ENCODE measurements at regions not wholly inside any gene's neighbourhood (a gene's known extent, or its start where the extent isn't known, plus 50 kb on each side); places are given as distances from the start of the nearest gene placed in this dataset.
"Not testable (repeated sequence)": the region's sequence is repeated elsewhere in the genome, so short reads cannot be mapped to it uniquely, and the experiment has no call there.

DNA sequence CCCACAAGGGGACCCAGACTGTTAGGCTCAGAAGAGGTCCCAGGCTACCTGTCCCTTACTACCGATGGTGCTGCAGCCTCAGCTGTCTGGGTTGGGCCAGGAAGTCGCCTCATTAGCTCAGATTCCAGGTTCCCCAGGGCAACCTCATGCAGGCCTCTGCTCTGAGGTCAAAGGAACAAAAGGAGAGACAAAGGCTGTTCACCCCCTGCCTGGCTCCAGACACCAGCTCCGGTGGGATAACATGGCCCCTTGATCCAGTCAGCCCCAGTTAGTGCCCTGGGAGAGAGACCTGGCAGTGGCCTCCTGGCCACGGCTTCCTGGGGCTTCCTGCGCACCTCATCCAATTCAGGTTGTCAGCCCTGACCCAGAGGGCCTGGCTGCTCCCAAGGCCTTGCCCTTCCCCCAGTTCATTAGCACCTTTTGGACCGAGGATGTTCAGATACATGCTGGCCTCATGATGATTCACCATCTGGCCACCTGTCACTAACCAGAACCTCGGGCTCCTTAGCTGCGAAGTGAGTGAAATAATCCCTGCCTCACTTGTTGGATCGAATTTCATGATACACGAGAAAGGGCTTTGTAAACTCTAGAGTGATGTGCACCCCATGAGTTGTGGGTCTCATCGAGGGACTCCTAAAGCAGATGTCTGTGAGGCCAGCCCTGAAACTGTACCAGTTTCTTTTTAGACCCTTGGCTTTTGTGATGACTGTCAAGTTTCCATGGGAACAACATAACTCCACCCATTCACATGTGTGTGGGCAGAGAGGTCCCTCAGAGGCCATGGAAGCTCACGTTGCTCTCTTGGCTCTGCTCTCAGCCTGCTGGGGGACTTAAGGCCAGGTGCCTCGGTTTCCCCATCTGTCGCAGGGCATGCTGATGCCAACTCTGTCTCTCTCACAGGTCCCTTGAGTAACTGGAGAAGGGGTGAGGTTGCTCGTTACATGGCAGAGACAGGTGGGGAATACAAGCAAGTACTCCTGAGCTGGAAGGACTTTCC lies 79.5 kb upstream of the PCBD1 start:
- DNase-seq, result no peak

DNA sequence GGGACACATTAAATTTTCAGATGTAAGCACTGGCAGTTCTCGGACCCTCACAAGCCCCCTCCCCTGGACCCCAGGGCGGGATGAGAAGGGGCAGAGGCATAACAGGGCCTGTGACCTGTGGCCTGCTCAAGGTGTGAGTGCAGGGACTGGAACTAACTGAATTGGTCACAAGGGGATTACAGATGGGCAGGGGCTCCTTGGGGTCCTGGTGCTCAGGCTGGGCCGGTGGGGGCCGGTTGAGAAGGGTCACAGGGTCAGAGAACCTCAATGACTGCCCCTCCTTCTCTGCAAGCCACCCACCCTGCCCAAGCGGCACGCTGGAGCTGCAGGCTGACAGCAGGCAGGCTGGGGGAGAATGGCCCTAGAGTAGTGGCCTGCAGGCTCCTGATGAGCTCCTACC lies 80.8 kb upstream of the PCBD1 start:
- DNase-seq, result no peak

DNA sequence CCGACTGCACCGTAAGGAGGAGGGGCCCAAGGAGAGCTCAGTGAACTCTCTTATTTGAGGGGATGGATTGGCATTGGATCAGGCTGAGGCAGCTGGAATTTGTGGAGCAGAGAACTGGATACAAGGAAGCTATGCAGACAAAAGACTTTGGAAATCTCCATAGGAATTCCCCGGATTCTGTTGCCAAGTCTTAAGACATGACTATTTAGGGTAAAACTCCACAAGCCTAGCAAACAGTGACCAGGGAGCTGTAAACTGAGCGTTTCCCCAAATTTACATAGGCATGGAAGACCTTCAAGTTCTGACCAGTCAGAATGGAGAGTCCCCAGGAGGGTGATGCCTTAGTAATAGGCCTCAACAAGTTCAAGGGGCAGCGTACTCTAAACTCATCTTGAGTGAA lies 82.5 kb upstream of the PCBD1 start:
- DNase-seq, result no peak

DNA sequence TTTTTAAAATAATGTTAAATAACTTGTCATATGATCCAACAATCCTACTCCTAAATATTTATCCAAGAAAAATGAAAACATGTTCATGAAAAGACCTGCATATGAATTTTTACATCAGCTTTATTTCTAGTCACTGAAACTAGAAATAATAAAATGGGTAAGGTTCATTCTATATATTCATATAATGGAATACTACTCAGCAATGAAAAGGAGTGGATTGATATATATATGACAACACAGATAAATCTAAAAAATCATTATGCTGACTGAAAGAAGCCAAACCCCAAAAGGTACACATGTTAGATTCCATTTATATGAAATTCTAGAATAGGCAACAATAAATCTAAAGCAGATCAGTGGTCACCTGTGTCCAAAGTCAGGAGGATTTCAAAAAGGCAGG lies 84.9 kb upstream of the PCBD1 start:
- no peak for DNase-seq

DNA sequence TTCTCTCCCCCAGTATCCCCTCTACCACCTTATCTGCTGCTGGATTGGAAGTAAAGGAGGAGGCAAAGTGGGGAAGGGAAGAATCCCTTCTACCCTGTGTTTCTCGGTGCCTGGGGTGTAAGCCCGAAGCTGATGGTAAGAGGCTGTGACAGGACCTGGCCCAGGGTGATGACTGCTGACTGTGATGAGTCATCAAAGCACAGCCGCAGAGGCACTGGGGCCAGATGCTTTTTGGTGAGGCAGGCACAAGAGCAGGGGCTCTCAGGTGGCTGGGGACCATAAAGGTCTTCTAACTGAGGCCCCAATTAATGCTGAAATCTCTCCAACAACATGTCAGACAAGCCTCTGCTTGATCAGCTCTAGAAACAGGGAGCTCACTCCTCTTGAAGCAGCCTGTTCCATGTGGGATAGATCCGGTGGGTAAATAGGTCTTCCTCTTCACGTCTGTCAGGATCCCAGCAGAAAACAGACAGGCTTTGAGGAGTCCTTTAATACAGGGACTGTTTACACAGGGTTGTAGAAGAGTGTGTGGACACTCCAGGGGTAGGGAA lies 86.1 kb upstream of the PCBD1 start:
- no peak for DNase-seq

DNA sequence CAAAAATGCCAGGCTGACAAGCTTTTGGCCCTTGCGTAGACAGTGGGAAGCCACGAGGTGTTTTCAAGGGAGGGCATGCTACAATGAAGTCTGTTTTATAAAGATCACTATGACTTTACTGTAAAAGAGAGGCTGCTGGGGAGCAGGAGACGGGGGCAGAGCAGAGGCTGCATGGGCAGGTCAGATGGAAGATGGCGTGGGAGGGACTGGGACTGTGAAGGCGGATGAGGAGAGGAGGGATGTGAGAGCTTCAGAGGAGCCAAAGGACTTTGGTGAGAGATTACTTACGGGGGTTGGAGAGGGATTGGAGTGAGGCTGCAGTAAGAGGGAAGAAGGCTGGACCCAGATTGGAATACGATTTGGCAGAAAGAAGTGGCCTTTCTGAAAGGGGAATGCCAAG lies 86.6 kb upstream of the PCBD1 start:
- DNase-seq, result no peak

DNA sequence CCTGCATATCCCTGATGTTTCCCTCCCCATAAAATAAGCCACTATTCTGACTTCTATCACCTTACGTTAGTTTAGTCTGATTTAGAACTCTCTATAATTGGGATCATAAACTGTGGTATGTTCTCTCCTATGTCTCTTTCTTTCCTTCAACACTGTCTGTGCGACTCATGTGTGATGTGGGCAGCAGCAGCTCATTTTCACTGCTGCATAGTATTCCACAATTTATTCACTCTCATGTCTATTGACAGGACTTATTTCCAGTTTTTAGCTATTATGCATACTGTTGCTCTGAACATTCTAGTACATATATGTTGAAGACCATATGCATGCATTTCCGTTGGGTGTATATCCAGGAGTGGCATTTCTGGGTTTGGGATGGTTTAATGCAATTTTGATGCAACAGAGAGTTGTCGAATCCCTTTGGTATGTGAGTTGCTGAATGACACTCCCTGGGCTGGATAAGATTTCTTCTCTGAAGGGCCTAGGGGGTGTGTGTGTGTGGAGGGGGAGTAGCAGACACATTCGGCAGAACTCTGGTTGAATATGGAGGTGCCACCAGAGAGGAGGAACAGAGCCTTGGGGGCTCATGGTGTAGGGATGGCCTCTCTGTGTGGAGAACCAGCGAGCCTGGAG lies 87.8 kb upstream of the PCBD1 start:
- DNase-seq, result no peak

DNA sequence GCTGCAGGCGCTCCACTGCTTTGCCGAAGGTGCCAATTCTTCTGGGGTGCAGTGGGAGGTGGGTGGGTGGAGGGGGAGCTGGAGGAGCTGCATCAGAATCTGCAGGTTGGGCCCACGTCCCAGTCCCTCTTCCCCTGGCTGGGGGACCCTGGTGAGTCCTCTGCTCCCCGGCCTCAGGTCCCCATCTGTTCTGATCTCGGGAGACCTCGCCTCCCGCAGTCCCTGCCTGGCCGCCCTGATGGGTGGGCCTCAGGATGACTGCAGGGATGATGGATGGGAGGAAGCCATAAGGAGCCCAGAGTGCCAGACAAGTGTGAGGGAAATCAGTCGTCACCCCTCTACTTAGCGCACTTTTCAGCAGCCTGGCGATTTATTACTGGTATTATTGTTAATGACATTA lies 89.3 kb upstream of the PCBD1 start:
- no peak for DNase-seq

DNA sequence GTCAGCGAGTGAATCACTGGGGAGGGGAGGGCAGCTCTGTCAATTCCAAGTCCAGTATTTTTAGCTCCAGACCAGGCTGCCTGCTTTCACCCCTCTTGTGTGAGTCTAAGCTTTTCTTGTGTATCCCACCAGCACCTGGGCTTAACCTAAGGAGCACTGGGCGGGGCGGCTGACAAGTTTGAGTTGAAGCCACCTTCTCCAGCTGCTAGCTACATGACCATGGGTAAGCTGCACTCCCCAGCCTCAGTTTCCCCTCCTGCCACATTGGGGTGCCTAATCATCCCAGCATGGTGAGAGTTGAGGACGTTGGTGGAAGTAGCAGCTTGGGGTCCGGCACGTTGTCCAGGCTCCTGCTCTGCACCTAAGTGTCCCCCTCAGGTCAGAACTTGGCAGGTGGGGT lies 89.8 kb upstream of the PCBD1 start:
- no peak for DNase-seq

DNA sequence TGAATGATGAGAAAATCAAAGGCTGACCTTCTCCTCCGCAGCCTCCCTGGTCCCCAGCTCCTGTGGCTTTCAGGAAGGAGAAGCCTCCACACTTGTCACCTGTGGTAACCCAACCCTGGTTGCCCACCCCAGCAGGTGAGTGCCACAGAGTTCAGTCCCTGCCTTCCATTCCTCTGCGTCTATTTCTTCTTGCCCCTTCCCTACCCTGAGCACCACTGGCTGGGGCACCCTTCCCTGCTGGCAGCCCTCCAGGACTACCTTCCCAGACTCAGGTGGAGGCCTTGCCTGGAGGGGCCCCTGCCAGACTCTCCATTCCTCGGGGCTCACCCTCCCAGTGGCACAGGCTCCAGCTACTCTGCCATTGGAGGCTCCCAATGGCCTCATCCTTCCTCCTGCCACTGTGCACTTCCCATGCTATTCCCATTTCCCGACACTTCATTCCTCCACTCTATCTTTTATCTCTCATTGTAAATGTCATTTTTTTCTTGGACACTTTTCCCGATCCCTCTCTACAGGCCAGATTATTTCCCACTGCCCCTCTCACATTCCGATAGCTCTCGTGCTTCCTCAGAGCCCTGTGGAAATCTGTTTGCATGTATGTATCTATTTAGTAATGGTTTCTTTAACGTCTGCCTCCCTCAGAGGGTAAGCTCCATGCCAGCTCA lies 90.6 kb upstream of the PCBD1 start:
- no peak for DNase-seq

DNA sequence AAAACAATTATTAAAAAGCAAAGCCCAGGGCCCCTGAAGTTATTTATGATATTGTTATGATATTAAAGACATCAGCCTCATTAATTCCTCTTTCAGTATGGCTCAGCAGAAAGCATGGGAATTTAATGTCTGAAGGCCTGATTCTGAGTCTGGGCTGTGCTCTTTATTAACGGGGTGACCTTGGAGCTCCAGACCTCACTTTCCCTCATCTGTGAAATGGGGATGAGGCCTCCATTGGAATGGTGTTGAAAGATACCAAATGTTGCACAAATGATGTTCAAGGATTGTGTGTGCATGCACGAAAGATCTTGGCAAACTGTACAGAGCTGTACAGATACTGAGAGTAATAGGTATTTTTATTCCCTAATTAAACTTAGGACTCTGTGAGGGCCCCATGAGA lies 92.3 kb upstream of the PCBD1 start:
- no peak for DNase-seq

DNA sequence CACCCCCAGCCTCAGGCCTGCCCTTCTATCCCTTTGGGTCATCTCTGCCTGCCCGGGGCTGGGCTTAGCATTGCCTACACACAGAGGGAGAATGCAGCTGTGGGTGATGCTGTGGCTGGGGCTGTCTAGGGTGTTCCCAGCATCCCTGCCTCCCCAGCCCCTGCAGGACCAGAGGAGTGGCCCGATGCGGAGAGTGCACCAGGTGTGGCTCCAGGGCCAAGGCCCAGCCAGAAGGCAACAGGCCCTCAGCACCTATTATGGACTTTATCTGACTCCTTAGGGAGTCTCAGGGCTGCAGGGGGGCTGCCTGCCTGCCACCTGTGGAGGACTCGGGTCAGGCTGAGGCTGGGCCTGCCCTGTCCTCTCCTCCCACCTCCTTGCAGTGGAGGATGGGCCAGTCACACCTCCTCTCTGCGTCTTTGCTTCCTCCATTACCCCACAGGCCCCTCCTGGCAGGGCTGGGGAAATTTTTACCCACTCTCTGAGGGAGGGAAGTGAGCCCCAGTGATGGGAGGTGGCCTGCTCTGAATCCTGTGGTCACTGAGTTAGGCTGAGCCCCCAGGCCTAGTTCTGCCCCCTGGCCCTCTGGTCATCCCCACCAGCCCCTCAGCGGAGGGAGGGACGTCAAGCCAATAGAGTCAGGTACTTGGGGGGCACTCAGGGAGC lies 92.9 kb upstream of the PCBD1 start:
- DNase-seq, result no peak

DNA sequence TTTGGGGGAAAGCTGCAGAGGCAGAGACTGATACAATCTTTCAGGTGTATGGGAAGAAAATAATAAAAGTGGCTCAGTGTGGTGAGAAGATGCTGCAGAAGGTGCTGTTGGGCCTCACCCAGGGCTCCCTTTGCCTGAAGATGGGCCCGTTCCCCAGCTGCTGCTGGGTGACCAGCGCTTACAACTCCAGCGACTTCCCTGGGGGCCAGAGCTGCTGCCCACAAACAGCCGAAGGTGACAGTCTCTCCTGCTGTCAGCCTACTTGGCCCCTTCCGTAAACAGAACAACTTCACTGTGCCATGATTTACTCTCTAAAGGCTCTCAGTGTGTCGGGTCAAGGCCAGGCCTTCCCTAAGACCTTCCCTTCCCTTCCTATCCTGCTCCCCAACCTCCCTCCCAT lies 93.6 kb upstream of the PCBD1 start:
- DNase-seq, result no peak

DNA sequence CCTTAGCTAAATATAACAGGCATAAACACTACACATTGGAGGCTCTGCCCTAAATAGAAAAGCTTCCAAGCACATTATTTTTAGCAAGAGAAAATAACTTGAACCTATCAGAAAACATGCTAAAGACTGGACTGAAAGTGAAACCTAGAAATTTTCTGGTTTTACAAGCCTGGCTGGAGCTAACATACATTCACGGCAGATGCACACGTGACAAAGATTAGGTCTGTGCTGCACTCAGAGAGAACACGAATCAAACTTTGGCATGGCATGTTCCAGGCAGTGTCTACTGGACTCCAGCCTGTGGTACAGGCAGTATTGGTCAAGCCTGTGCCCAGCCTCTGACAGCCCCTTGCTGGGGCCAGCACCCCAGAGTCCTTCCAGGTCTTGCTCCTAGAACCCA lies 94.1 kb upstream of the PCBD1 start:
- no peak for DNase-seq

DNA sequence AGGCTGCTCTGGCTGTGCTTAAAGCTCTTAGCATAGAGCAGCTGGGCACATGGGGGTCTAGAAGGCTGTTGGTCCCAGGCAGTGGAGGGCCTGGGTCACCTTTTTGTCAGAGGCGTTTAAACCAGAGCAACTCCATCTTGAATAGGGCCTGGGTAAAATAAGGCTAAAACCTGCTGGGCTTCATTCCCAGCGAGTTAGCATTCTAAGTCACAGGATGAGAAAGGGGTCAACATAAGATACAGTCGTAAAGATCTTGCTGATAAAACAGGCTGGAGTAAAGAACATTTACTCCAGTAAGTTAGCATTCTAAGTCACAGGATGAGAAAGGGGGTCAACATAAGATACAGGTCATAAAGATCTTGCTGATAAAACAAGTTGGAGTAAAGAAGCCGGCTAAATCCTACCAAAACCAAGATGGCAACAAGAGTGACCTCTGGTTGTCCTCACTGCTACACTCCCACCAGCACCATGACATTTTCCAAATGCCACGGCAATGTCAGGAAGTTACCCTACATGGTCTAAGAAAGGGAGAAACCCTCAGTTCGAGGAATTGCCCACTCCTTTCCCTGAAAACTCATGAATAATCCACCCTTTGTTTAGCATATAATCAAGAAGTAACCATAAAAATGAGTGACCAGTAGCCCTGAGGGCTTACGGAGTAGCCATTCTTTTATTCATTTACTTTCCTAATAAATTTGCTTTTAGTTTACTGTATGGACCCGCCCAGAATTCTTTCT lies 96.8 kb upstream of the PCBD1 start:
- DNase-seq, result no peak

DNA sequence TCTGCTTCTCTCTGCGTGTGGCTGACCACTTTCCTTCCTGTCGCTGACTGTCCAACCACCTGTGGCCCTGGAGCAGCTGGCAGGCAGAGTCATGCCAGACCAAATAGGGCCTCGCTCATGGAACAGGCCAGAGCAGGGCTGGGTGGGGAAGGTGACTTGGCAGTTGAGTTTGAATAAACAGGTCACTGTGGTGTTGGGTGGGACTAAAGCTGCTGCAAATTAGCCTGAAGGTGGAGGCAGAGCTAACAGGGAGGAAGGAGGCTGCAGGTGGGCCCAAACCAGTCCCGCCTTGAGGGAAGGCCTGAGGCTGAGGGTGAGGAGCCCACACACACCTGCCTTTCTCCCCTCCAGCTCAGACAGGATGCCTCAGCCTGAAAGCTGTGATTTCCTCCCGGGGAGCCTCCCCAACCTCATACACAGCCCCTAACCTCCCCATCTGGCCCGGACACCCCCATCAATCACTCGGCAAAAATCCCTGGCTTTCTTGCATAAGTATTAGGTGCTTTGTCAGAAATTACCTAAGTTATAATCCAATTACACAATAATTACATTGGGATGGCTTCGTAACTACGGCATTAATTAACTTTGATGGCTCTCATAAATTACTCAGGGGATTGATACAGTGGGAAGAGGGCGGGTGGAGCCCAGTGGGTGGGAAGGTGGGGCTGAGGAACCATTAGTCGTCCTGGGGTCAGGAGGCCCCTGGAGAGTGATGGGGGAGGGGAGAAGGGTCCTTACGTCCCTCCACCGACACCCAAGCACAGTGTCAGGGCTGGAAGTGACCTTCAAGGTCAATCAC lies 97.7 kb upstream of the PCBD1 start:
- no peak for DNase-seq

DNA sequence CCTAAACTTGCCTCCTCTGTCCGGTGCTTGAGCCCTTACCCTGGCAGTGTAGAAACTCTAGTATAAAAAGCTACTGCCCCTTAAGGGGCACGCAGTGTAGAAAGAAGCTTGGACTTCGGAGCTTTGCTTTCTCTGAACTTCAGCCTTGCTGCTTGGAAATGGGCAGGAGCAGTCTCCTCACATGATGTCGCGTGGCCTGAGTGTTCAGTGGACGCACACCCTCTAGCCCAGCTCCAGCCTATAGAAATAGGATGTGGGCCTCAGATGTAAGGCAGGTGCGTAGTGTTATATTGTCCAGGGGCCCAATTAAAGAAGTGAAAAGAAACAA lies 98.2 kb upstream of the PCBD1 start:
- DNase-seq, result no peak

DNA sequence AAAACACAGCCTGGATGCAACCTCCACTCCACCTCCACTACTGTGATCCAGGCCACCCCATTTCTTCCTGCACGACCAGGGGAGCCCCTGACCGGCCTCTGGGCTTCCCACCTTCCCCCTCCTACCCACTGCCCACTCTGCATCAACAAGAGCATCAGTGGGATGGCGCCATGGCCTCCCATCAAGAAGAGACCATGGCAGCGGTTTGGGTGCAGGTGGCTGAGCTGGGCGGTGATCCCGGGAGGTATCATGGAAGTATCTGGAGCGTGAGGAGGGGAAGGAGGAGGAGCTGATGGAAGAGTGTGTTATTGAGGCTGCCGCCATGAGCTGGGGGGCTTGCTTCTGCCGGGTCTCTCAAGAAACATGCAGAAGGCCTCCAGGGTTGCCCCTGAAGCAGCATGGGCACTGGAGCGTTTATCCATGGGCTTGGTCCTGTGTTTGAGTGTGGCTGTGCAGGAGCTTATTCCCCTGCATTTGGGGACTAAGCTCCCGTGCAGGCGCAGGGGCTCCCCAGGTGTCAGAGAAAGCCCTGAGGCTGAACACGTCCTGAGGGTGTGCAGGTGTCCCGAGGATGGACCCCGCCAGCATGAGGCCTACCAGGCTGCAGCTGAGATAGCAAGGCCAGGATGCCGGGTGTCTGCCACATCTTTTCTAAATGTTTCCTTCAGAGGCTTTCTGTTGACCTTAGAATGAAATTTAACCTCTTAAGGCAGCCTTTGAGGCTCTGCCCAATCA lies 99.2 kb upstream of the PCBD1 start:
- DNase-seq, result no peak

DNA sequence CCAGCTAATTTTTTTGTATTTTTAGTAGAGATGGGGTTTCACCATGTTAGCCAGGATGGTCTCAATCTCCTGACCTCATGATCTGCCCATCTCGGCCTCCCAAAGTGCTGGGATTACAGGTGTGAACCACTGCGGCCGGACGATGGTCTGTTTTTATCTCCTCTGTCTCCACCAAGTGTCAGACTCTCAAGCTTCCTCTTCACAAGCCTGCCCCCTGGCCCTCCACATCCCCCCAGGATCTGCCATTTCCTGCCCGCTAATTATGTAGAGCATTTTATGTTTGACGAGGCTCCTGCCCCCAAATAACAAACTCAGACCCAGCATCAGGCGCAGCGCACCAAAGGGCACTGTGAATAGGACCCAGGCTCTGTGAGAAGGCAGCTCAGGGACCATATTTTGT lies 101.8 kb upstream of the PCBD1 start:
- not testable (repeated sequence) for DNase-seq

DNA sequence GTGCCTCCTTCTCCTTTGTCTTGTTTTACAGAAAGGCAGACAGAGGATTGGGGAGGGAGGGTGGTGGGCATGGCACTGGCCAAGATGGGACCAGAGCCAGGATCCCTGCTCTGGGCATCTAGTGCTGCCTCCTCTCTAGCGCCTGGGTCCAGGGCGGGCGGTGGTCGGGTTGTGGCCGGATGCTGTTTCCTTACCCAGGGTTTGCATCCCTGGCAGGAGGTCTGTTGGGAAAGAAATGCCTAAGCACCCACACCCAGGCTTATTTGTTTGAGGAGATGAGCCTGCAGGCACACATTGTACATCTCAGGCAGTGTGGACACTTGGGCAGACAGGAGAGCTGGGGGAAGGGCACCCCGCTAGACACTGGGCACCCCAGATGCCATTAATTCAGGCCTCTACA lies 102.3 kb upstream of the PCBD1 start:
- DNase-seq, result no peak

All from stimulated activated CD4-positive, alpha-beta T cell treated with anti-CD3 and anti-CD28 coated beads, Interleukin-4, amount 100 ng/mL, for 24 hours (primary cell).